Cerebellar cortex (tissue), 1 donor: ENCODE measurements at regions not wholly inside any gene's neighbourhood (a gene's known extent, or its start where the extent isn't known, plus 50 kb on each side); places are given as distances from the start of the nearest gene placed in this dataset.
A peak's percentile ranks its signal among the peaks of the same experiment; 100 is the strongest.
"Not testable (repeated sequence)": the region's sequence is repeated elsewhere in the genome, so short reads cannot be mapped to it uniquely, and the experiment has no call there.

Experiments used
- DNase-seq: peaks from one replicate; pipeline ENCODE4 v3.0.0-alpha.2; 2015; ENCODE audit warnings: low spot score

DNA sequence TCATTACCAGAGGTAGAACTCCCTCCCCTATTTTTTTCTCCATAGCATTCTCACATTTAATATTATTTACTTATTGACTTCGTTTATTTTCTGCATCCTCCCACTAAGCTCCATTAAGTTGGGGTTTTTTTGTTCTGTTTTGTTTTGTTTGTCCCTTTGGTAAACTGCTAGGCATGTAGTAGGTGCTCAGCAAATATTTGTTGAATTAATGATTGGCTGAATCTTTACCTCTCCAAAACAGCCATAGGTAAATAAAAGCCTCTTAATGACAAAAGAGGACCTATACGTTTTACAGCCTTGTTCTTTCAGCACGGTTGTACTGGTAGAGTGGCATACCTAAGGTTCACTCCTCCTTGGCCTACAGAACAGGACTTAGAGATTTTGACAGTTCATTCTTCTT lies 52.0 kb downstream of the PRORP start:
- DNase-seq: no peak

DNA sequence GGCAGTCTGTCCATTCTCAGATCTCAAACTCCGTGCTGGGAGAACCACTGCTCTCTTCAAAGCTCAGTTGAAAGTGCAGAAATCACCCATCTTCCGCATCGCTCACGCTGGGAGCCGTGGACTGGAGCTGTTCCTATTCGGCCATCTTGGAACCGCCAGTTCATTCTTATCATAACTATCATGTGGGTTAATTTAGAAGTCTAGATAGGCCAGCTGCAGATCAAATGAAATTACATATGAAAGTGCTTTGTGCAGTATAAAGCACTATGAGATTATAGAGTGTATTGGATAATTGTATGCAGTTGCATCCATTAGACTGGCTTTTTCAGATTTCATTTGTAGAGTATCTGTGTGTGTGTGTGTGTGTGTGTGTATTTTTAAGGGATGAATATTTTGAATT lies 57.8 kb downstream of the PRORP start:
- DNase-seq: no peak

DNA sequence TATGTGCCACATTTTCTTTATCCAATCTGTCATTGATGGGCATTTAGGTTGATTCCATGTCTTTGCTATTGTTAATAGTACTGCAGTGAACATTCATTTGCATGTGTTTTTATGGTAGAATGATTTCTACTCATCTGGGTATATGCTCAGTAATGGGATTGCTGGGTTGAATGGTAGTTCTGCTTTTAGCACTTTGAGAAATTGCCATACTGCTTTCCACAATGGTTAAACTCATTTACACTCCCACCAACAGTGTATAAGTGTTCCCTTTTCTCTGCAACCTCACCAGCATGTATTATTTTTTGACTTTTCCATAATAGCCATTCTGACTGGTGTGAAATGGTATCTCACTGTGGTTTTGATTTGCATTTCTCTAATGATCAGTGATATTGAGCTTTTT lies 62.5 kb downstream of the PRORP start:
- DNase-seq: not testable (repeated sequence)

DNA sequence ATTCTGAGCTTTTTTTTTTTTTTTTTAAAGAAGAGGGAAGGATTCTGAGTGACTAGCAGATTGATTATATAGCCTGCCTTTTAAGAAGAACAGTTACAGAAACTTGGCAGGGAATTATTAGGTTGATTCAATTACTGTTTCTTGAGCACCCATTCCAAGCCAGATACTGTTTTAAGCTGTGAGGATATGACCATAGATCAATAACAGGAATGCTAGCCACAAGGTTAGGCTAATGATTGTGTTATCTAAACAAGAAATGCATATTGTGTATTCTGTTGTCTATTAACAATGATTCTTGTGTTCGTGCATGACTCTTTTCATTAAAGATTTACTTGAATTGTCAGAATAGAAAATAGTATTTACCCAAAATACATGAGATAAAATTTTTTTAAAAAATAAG lies 67.1 kb downstream of the PRORP start:
- no peak for DNase-seq

DNA sequence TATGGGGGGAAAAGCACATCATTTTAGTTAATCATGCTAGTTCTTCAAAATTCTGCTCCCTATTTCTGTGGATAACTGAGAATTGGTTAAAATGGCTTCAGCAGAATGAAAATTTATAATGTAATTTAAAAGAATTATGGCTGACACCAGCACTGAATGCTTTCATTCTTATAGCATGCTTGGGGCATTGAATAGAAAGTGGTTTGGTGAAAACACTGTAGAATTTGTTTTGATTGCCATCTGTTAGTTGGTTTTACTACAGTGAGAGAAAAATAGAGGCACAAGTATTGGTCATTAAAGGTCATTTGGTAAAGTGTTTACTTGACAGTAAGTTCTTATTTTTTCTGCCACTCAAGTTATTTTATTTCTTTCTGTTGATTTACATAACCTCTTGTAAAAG lies 70.8 kb downstream of the PRORP start:
- no peak for DNase-seq

DNA sequence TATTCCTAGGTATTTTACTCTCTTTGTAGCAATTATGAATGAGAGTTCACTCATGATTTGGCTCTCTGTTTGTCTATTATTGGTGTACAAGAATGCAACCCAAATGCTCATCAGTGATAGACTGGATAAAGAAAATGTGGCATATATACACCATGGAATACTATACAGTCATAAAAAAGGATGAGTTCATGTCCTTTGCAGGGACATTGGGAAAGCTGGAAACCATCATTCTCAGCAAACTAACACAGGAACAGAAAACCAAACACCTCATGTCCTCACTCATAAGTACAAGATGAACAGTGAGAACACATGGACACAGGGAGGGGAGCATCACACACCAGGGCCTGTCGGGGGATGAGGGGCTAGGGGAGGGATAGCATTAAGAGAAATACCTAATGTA lies 71.8 kb downstream of the PRORP start:
- DNase-seq: not testable (repeated sequence)

DNA sequence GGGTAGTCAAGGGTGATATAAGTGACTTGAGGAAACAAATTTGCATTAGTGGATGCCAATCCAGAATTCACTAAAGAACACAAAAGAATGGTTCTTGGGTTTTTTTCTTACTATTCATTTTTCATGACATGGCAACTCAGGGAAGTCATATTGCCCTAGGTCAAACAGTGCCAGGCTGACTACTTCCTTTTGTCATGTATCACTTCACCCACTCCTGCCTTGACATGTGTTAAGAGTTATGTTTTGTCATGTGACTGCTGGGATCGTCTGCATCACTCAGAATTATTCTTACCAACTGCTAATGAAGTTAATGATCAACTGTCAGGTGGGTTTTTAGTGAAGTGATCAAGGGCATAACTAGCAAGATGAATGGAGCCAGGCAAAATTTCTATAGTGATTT lies 74.2 kb downstream of the PRORP start:
- no peak for DNase-seq

DNA sequence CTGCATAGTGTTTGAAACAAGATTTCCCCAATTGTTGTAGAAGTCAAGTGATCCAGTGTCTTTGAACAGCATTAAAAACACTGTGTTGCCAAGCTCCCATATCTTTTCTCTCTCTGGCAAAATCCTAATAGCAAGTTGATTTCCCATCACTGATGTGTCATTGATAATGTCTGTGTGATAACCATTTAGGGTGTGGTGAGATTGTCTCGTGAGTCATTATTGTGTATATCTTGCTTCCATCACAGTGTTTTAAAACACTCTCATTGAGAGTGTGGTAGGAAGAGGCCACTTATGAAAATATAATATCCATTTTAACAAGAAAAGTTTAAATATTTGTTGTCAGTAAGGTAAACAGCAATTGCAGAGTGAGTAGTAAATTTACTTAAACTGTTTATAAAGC lies 74.7 kb downstream of the PRORP start:
- DNase-seq: no peak

DNA sequence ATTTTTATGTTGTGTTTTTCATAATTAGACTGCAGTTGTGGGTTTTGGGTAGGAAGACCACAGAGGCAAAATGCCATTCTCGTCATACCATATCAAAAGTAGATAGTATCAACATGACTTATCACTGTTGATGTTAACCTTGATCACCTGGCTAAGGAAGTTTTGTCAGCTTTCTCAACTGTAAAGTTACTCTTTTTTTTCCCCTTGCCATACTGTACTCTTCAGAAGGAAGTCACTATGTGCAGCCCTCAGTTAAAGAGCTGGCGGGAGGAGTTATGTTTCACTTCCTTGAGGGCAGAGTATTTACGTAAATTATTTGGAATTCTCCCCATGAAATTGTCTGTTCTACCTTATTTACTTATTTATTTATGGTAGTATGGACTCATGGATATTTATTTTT lies 78.7 kb downstream of the PRORP start:
- DNase-seq: no peak

DNA sequence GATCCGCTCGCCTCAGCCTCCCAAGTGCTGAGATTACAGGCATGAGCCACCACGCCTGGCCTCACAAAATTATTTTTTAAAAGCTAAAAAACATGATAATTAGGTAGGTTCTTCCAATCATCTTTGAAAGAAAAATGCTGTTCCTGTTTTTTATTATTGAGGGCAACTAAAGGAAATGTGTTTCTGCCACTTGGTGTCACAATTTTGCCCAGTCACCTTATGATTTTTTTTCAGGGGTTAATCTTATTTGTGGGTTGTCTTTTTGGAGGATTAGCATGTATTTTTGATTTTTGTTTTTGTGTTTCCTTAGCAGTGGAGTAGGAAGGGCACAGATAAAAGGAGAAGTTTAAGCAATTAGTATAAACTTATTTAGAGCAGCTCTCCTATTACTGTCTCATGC lies 79.8 kb downstream of the PRORP start:
- DNase-seq: no peak

DNA sequence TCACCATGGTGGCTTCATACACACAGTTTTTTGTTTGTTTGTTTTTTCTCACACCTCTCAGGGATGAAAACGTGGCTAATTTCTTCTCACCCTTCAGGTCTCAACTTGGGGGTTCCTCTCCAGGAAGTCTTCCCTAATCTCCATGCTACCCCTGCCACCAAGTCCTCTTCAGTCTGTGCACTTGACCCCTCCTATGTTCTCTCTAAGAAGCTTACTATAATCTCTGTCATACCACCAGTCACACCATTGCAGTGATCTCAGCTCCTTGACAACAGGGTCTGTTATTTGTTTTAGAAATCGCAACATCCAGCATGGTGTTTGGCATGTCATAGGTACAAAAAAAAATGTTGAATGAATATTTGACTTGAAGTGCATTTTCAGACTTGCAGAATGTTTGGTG lies 83.4 kb downstream of the PRORP start:
- DNase-seq: no peak

DNA sequence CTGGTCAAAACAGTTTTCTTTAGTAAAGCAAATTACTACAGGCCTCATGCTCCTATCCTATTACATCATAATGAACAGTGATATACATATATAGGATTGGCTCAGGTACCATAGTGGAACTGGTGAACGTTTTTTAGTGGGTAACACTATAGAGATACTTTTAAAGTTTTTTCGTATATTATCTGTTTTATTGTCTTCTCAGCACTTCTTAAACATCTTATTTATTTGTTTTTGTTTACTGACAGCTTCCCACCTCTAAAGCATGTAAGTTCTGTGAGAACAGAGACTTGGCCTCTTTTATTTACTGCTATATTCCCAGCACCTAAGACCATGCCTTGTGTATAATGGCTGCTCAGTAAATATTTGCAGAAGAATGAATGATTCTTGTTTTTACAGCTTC lies 81.1 kb upstream of the PSMA6 start:
- DNase-seq: no peak

DNA sequence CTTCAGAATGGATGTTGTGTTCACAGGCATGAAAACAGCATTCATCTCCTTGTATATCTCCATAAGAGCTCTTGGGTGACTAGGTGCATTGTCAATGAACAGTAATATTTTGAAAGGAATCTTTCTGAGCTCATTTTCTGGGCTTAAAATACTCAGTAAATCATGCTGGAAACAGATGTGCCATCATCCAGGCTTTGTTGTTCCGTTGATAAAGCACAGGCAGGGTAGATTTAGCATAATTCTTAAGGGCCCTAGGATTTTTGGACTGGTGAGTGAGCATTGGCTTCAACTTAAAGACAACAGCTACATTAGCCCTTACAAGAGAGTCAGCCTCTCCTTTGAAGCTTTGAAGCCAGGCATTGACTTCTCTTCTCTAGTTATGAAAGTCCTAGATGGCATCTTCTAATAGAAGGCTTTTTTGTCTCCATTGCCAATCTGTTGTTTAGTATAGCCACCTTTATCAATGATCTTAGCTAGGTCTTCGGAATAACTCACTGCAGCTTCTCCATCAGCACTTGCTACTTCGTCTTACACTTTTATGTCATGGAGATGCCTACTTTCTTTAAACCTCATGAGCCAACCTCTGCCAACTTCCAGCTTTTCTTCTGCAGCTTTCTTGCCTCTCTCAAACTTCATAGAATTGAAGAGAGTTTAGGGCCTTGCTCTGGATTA lies 79.6 kb upstream of the PSMA6 start:
- DNase-seq: no peak

DNA sequence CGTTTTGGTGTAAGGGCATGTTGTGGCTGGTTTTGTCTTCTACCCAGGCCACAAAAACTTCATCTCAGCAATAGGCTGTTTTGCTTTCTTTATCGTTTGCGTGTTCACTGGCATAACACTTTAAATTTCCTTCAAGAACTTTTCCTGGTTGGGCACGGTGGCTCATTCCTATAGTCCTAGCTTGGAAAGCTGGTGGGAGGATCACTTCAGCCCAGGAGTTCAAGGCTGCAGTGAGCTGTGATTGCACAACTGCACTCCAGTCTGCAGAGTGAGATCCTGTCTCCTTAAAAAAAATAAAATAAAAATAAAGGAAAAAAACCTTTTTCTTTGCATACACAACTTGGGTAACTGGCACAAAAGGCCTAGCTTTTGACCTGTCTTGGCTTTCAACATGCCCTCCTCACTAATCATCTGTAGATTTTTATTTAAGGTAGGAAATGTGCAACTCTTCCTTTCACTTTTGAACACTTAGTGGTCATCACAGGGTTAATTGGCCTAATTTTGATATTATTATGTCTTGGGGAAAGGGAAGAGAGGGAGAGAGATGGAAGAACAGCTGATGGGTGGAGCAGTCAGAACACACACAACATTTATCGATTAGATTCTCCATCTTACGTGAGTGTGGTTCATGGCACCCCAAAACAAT lies 78.9 kb upstream of the PSMA6 start:
- DNase-seq: no peak

DNA sequence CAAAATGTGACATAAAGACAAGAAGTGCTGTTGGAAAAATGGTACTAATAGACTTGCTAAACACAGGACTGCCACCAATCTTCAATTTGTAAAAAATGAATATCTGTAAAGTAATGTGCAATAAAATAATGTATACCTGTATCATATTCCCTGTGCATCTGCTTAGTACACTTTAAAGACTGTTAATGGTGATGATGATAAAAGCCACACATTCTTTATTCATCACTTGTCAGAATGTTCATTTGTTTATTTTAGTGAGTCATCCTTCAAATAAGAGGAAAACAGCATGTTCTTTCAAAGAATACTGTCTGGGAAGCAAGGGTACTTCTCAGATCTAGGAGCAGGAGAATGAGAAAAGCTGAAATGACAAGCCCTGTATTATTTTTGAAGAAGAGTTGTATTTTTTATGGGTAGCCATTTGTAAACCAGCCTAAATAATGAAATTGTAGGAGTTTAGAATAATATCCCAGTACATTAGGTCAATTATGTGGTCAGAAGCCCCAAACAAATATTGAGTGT lies 78.3 kb upstream of the PSMA6 start:
- DNase-seq: no peak

DNA sequence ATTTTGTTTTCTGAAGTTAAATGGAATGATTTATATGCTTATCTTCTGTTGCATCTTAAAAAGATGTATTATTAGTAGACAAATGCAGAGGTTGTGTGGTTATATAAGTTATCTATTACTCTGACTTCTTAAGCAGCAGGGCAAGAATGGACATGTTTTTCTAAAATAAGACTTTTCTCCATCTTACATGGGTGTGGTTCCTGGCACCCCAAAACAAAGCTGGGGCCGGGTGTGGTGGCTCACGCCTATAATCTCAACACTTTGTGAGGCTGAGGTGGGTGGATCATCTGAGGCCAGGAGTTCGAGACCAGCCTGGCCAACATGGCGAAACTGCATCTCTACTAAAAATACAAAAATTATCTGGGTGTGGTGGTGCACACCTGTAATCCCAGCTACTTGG lies 77.8 kb upstream of the PSMA6 start:
- DNase-seq: not testable (repeated sequence)

DNA sequence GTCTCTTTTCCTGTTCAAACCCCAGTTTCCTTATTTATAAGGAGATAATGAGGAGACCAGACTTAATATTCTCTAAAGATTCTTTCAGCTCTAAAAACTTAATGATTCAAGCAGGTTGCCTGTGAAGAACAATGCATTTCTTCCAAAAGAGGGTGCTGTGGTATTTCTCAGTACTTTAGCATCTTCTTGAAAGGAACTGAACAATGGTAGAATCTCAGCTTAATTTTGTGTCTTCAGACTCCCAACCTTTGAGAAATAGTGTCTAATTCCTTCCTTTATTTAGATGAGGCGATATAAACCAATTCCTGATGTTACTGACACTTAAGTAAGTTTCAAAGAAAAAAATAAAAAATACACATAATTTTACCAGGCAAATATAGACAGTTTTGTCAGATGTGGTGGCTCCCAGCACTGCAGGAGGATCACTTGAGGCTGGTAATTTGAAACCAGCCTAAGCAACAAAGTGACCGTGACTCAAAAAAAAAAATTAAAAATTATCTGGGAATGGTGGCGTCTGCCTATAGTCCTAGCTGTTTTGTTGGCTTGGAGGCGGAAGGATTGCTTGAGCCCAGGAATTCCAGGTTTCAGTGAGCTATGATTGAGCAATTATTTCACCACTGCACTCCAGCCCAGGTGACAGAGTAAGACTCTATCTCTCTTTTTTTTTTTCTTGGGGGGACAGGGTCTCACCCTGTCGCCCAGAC lies 76.9 kb upstream of the PSMA6 start:
- peak; percentile 65 for DNase-seq

DNA sequence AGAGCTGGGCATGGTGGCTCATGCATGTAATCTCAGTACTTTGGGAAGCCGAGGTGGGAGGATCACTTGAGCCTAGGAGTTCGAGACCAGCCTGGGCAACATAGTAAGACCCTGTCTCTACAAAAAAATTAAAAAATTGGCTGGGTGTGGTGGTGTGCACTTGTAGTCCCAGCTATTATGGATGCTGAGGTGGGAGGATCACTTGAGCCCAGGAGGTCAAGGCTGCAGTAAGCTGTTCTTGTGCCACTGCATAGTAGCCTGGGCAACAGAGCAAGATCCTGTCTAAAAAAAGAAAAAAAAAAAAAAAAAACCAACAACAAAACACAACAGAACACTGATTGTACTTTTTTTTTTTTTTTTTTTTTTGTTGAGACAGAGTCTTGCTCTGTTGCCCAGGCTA lies 74.0 kb upstream of the PSMA6 start:
- DNase-seq: not testable (repeated sequence)

DNA sequence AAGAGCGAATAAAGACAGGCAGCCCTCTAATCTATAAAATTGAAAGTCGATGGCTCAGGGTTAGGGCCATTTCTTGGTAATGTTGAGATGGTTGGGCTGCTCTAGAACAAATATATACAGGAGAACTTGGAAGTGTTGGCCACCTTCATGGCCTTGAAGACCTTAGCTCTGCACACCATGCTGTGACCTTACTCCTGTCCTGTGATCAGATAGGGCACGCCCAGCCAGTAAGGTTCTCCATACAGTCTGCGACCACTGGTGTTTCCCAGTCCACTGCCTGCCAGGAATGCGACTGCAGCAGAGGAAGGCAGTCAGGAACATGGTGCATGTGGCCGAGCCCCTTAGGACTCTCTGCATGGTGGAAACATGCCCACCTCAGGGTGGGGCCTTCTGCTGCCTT lies 73.2 kb upstream of the PSMA6 start:
- no peak for DNase-seq

DNA sequence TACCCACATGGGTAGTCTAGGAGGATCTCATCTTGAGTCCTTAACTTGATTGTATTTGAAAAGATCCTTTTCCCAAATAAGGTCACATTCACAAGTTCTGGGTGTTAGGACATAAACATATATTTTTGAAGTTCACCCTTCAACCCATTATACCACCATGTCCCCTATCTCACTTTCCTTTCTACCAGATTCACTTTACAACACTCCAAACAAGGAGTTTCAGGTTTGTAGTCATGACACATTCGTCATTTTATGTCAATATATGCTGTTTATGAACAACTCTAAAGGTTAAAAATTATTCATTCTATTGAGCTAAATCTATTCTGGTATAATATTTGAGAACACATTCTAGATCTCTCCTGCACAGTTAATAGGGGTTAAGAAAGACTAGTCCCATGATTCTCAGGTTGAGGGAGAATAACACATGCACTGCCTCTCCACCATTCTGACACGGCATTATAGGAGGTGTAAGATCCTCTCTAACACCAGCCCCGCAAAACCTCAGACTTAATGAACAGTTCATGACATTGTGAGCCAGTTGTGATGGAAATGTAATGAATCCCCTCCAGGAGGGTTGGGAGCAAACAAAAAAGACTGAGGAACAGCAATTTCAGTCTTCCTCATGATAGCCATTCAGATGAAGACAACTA lies 72.0 kb upstream of the PSMA6 start:
- DNase-seq: no peak

DNA sequence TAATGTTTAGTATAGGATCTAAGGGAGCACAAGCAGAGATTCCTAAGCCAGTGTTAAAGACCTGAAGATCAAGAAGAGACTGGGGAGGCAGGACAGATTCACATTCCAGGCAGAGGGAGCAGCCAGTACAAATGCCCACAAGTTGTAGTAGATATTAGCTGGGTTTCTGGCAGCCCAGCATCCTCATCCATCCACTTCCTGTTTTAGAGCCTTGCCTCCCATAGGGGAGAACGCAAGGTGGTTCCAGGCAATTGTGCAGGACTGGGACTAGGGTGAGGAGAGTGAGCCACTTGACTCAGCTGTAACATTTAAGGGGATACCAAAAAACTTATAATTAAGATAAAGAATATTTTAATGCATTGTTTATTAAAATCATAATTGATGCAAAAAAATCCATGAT lies 71.3 kb upstream of the PSMA6 start:
- no peak for DNase-seq

DNA sequence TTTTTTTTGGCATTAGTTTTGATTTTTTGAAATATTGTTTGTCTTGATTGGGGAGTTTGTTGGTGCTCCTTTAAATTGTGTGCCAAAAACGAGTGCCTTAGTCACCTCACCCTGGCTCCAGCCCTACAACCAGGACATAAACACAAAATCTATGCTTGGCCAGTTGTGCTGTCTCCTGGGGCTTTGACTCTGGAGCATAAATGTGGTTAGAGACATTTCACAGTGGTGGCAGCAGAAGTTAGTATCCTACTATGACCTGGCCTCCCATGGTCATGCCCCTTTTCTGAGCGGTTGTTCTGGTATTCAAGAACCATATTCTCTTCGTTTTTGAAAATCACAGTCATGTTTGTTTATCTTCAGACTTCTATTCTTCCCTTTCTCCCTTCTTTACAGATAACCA lies 70.7 kb upstream of the PSMA6 start:
- no peak for DNase-seq

DNA sequence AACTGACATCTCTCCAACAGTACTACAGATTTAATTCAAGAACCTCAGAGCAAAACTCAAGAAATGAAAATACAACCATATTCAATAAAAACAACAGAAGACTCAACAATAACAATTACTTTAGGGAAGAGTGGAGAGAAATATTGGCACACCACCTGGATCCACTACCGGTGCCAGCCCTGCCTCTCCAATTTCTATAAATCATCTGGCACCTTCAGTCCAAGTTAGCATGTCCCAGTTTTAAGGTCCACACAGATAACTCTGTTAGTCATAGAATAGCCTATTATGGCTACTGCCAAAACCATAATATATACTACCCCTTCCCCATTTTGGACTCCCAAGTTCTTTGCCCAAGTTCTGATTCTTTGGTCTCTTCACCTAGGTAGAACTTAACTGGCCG lies 69.9 kb upstream of the PSMA6 start:
- DNase-seq: peak; percentile 15
